CD4-positive, alpha-beta T cell (primary cell): ENCODE measurements at regions not wholly inside any gene's neighbourhood (a gene's known extent, or its start where the extent isn't known, plus 50 kb on each side); places are given as distances from the start of the nearest gene placed in this dataset.

Experiments used
- ATAC-seq: fragments of 200-7000 bp; cut with Tn5 transposase; one replicate; pipeline ENCODE4 v1.10.0; 2022; ENCODE audit warnings: mild to moderate bottlenecking; ENCODE audit not compliant: poor library complexity
- CTCF ChIA-PET: fragments of 350-600 bp; sonication (Branson Sonifier 250); formaldehyde crosslinking; loops from one replicate; lab custom pipeline; 2021; ENCODE audit warnings: antibody characterized with exemption, inconsistent platforms; lab: Charles Lee
- POLR2A ChIA-PET: fragments of 350-600 bp; sonication (Branson Sonifier 250); formaldehyde crosslinking; loops from one replicate; lab custom pipeline; 2021; ENCODE audit warnings: antibody characterized with exemption, inconsistent platforms; lab: Charles Lee
- DNase-seq, 14 experiments: peaks; one replicate each; pipeline ENCODE4 v3.0.0-alpha.2; 2013 to 2020; ENCODE audit warnings: mixed read lengths in 2 of 14
- H3K27ac ChIP-seq, 2 donors: one replicate each; pipeline versions ENCODE4 v1.5.1 to v1.7.0; 2013; ENCODE audit warnings: low read length in 2 of 2, low read depth in 1 of 2, mild to moderate bottlenecking in 1 of 2
- H3K27me3 ChIP-seq, 2 experiments: 1 replicate in 1 of 2; 2 replicates in 1 of 2; pipeline versions ENCODE4 v1.6.1 to v1.7.0; 2013; ENCODE audit warnings: low read length in 2 of 2, control low read depth in 1 of 2, mild to moderate bottlenecking in 1 of 2, moderate library complexity in 1 of 2; ENCODE audit not compliant: insufficient read depth in 2 of 2, control insufficient read depth in 1 of 2
- H3K36me3 ChIP-seq: one replicate; pipeline ENCODE4 v1.6.1; 2013; ENCODE audit warnings: low read length, control low read depth; ENCODE audit not compliant: insufficient read depth
- H3K4me1 ChIP-seq: one replicate; pipeline ENCODE4 v1.6.1; 2013; ENCODE audit warnings: low read length, control low read depth; ENCODE audit not compliant: insufficient read depth
- H3K4me3 ChIP-seq: one replicate; pipeline ENCODE4 v1.5.1; 2013; ENCODE audit warnings: mild to moderate bottlenecking, low read length, moderate library complexity
- H3K9me3 ChIP-seq, 2 experiments: 1 replicate in 1 of 2; 2 replicates in 1 of 2; pipeline versions ENCODE4 v1.6.1 to v1.7.0; 2013; ENCODE audit warnings: low read length in 2 of 2, mild to moderate bottlenecking in 2 of 2, control low read depth in 1 of 2, moderate library complexity in 1 of 2; ENCODE audit not compliant: control insufficient read depth in 1 of 2, insufficient read depth in 1 of 2
- H3K27ac Mint-ChIP-seq: one replicate; pipeline ENCODE4 v1.8.0; 2020; ENCODE audit warnings: mixed read lengths
- H3K27me3 Mint-ChIP-seq: one replicate; pipeline ENCODE4 v1.8.0; 2021; ENCODE audit warnings: mixed read lengths
- H3K36me3 Mint-ChIP-seq: one replicate; pipeline ENCODE4 v1.8.0; 2021; ENCODE audit warnings: low read depth, mixed read lengths
- H3K4me1 Mint-ChIP-seq: one replicate; pipeline ENCODE4 v1.8.0; 2021; ENCODE audit warnings: low read depth, mixed read lengths
- H3K4me3 Mint-ChIP-seq: one replicate; pipeline ENCODE4 v1.8.0; 2020; ENCODE audit warnings: mild to moderate bottlenecking, mixed read lengths
- H3K9me3 Mint-ChIP-seq: one replicate; pipeline ENCODE4 v1.8.0; 2020; ENCODE audit warnings: mixed read lengths
- intact Hi-C, 2 experiments: fragments of 100-400 bp; cut with DNase I in 1 of 2; cut with micrococcal nuclease in 1 of 2; formaldehyde crosslinking; loops; one replicate each; pipeline versions ENCODE4 v1.15.1 to v1.9.0; 2023 to 2025; cut with DNase I, micrococcal nuclease
- TF ChIP-seq, protein P1 (sequence below): fragments of 200-600 bp; IDR thresholded peaks from one replicate; pipeline ENCODE4 v1.8.0; 2022; ENCODE audit warnings: antibody characterized with exemption, mild to moderate bottlenecking

DNA sequence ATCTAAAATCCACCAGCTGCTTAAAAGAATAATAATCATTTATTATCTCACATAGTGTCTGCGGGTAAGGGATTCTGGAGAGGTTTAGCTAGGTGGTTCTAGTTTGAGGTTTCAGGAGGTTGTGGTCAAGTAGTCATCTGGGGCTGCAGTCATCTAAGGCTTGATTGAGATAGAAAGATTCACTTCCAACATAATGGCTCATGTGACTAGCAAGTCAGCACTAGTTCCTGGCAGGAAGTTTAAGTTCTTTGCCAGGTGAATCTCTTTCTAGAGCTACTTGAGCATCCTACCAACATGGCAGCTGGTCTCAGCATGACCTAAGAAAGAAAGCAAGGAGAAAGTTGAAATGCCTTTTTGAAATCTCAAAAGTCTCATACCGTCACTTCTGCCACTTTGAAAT, 128.8 kb downstream of the EDN1 start:
- no peaks in the 10 kb centered on the region for H3K36me3 ChIP-seq
- peaks cover 11% of the 10 kb centered on the region for H3K27me3 Mint-ChIP-seq
- H3K4me1 ChIP-seq, result no peaks in the 10 kb centered on the region
- H3K9me3 ChIP-seq, result no peaks in the 10 kb centered on the region
- no peak for ATAC-seq
- H3K27ac Mint-ChIP-seq, result no peak overlapping the region
- H3K4me1 Mint-ChIP-seq, result no peaks in the 10 kb centered on the region
- no peak overlapping the region for H3K27ac ChIP-seq
- H3K4me3 Mint-ChIP-seq, result no peak overlapping the region
- H3K36me3 Mint-ChIP-seq, result no peaks in the 10 kb centered on the region
- ChIA-PET CTCF (no interaction called here), POLR2A (no interaction called here)
- no peak for DNase-seq
- no peaks in the 10 kb centered on the region for H3K27me3 ChIP-seq
- no peak overlapping the region for H3K4me3 ChIP-seq
- TF ChIP-seq, protein P1, sequence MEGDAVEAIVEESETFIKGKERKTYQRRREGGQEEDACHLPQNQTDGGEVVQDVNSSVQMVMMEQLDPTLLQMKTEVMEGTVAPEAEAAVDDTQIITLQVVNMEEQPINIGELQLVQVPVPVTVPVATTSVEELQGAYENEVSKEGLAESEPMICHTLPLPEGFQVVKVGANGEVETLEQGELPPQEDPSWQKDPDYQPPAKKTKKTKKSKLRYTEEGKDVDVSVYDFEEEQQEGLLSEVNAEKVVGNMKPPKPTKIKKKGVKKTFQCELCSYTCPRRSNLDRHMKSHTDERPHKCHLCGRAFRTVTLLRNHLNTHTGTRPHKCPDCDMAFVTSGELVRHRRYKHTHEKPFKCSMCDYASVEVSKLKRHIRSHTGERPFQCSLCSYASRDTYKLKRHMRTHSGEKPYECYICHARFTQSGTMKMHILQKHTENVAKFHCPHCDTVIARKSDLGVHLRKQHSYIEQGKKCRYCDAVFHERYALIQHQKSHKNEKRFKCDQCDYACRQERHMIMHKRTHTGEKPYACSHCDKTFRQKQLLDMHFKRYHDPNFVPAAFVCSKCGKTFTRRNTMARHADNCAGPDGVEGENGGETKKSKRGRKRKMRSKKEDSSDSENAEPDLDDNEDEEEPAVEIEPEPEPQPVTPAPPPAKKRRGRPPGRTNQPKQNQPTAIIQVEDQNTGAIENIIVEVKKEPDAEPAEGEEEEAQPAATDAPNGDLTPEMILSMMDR, result no peak
- intact Hi-C loops, result no loop called here
- peaks cover 1% of the 10 kb centered on the region for H3K9me3 Mint-ChIP-seq

DNA sequence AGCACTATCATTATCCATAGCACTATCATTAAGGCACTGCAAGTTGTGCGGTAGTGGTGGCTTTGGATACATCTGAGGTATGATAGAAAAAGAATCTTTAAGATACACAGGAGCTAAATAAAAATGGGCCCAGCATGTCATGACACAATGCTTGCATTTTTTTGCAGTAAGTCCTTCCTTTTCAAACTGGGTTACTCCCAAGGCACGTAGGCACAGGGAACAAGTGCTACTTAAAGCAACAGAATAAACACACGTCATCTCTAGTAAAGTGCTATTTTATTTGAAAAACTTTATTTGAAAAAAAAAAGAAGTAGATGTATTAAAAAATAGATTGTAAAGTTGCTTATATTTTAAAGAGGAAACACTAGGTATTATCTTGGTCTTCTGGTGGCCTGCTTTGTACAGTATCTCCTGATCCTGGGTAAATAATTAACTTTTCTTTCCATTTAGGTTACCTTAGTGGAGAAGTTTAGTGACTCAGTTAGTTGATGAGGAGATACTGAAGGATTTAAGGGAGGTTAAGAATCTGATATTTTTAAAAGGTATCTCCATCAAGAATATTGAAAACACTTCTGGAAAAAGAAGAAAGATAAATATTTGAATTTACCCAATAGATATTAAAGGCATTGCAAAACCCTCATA, 129.6 kb downstream of the EDN1 start:
- no peaks in the 10 kb centered on the region for H3K36me3 Mint-ChIP-seq
- DNase-seq (no peak), ATAC-seq (no peak)
- H3K4me3 Mint-ChIP-seq, result no peak overlapping the region
- peaks cover 1% of the 10 kb centered on the region for H3K9me3 Mint-ChIP-seq
- H3K27me3 Mint-ChIP-seq, result peaks cover 11% of the 10 kb centered on the region
- TF ChIP-seq, protein P1, result no peak
- Histone ChIP-seq H3K9me3 (no peaks in the 10 kb centered on the region), H3K27me3 (no peaks in the 10 kb centered on the region), H3K4me1 (no peaks in the 10 kb centered on the region), H3K27ac (no peak overlapping the region), H3K4me3 (no peak overlapping the region), H3K36me3 (no peaks in the 10 kb centered on the region)
- intact Hi-C loops, result no loop called here
- no peaks in the 10 kb centered on the region for H3K4me1 Mint-ChIP-seq
- ChIA-PET POLR2A (no interaction called here), CTCF (no interaction called here)
- H3K27ac Mint-ChIP-seq, result no peak overlapping the region

DNA sequence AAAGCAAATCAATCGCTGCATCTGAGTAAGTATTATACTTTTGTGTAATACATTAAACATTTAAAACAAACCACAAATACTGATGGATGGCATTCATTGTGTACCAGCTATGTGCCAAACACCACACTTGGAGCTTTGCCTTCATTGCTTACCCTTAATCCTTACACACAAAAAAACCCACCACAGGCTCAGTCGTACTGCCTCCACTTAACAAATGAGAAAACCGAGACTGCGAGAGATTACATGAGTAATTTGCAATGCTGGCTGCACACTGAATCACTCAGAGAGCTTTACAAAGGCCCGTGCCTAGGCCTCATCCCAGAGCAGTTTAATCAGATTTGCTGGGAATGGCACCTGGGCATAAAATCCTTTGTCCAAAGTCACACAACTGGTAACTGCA, 130.5 kb downstream of the EDN1 start:
- no peak for DNase-seq
- Mint-ChIP-seq H3K27me3 (peaks cover 11% of the 10 kb centered on the region), H3K4me1 (no peaks in the 10 kb centered on the region), H3K36me3 (no peaks in the 10 kb centered on the region), H3K27ac (no peak overlapping the region), H3K4me3 (no peak overlapping the region), H3K9me3 (peaks cover 1% of the 10 kb centered on the region)
- intact Hi-C loops, result no loop called here
- TF ChIP-seq, protein P1, result no peak
- Histone ChIP-seq H3K27ac (no peak overlapping the region), H3K27me3 (no peaks in the 10 kb centered on the region), H3K36me3 (no peaks in the 10 kb centered on the region), H3K4me3 (no peak overlapping the region), H3K4me1 (no peaks in the 10 kb centered on the region), H3K9me3 (no peaks in the 10 kb centered on the region)
- POLR2A ChIA-PET, result no interaction called here
- ATAC-seq, result no peak
- CTCF ChIA-PET, result no interaction called here
